Fibroblast of skin of scalp (primary cell): ENCODE measurements at regions not wholly inside any gene's neighbourhood (a gene's known extent, or its start where the extent isn't known, plus 50 kb on each side); places are given as distances from the start of the nearest gene placed in this dataset.

ENCODE experiments used
- DNase-seq: peaks from one replicate; pipeline ENCODE4 v3.0.0-alpha.2; 2013

DNA sequence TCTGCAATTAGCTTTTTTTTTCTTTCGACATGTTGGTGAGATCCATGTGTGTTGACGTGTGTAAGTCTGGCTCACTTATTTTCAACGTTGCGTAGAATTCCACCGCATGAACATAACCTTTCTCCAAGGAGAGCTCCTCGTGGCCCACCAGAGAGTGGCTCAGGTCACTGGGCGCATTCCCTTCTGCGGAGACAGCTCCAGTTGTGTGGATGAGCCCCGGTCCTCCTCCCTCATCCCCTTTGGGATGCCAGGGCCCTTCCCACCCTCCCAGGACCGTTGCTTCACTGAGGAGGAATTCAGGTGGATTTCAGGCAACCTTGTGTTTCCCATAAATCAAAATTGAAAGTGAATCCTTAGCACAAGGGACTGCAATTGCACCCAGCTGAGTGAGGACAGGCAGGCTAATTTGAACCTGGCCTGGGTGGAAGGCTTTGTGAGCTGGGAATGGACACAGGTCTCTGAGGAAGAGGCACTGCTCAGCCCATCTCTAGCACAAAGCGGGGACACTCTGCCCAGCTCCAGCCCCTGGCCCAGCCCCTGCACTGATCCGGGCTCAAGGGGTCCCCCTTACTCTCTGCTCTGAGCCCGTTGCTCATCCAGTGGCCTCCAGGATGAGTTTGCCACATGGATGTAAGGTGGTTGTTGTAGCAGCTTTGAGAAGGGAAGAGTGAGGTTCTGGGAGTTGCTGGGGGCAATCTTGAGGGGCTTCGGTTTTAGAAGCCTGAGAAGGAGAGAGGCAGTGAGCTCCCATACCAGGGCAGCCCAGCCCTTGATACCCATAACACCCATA lies 57.8 kb upstream of the HAAO start:
- DNase-seq, result no peak

- DNase-seq, result no peak
Measured at GRCh38 chr2:42849311-42849710, 56.9 kb upstream of the HAAO start.

- no peak for DNase-seq
Measured at GRCh38 chr2:42848726-42849290, 56.4 kb upstream of the HAAO start.

DNA sequence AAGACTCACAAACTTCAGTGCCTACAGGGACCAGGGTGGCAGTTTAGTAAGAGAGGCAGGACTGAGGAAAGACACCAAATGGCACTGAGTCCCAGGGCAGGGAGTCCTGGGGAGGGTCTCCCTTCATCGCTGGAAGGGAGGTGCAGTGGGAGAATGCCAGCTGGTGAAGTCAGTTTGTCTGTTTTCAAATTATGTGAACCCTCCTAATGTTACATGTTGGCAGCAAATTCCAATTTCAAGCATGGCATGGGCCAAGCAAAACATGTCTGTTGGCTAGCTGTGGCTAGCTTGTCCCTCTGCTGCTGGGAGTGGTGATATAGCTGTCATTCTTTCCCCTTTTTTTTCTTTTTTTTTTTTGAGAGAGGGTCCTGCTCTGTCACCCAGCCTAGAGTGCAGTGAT lies 55.9 kb upstream of the HAAO start:
- no peak for DNase-seq

GRCh38 chr2:42847596-42848151 lies 55.3 kb upstream of the HAAO start:
- DNase-seq, result no peak

GRCh38 chr2:42846932-42847595 lies 54.7 kb upstream of the HAAO start:
- DNase-seq, result no peak

GRCh38 chr2:42846026-42846425 lies 53.6 kb upstream of the HAAO start:
- DNase-seq, result no peak

DNA sequence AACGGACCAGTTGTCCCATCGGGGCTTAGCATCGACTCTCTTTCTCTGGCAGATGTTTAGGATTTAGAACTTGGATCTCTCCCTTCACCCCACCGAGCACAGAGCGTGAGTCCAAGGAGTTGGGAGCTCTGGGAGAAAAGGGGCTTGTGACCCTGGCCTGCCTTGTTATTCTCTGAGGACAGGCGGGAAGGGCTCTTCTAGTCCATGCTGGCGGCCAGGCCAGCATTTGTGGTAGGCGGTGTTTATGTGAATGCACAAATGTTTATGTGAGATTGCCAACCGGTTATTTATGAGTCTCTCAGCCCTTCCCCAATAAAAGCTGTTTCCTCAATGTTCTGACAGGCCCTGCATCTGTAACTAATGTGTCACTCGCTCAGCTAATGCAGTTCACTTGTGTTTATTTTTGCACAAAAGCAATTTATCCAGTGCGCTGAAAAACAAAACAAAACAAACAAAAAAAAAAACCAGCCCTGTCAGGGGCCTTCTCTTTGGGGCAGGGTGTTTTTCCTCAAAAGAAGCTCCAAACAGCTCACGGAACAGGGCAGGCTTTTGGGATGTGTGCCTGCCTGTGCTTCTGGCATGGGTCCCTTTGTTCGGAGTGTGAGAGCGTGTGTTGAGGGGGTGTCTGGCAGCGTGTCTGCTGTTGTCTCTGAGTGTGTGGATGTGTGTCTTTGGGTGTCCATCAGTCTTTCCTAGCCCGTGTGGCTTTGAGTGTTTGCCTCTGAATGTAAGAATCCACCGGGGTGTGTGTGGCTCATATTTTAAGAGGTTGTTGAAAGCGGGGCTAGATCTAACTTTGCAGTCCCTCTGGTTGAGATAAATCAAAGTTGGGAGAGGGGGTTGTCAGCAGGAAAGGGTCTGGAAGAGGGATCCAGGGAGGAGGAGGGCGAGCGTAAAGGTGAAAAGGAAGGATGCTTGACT lies 52.8 kb upstream of the HAAO start:
- DNase-seq, result no peak

DNA sequence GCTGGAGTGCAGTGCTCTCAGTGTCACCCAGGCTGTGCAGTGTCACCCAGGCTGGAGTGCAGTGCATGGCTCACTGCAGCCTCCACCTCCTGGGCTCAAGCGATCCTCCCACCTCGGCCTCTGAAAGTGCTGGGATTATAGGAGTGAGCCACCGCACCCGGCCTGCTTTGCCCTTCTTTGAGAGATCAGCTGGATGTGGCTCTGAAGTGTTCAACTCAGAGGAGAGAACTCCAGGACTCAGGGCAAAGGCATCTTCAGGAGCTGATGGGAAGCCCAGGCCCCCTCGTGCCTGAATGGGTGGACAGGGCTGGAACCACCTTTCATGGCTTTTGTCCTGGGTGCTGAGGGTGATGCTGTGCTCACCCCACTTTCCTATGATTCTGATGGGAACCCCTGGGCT lies 52.0 kb upstream of the HAAO start:
- DNase-seq, result no peak

DNA sequence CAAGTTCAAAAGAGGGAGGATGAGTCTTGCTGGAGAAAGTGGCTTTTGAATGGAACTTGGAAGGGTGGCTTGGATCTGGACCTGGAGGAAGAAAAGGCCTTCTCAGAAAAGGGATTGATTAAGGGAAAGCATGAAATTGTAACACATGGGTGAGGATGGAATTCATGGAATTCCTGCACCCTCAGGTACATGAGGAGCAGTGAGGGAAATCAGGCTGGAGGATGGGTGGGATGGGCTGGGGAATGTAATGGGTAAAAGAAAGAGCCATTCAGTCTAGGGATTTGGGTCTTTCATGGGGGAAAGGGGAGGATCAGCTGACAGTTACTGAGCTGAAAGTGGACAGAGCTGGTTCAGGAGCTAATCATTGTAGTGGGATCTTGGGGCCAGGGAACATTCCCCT lies 51.2 kb upstream of the HAAO start:
- no peak for DNase-seq

DNA sequence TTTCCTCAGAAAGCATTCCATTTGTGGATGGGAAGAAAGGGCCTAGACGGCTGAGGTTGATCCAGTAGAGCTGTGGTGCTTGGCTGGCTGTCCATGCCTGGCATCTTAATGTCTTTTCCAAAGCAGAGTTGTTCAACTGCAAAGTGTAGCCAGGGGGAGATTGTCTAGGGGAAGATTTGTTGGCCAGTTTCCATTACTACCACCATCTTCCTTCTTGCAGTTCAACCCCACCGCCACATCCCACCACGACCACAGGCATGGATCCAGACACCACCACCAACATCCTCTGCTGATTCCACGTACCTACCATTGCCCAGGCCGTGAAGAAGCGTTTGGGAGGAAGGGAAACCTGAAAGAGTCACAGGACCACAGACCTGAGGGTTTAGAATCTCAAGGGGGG lies 50.7 kb upstream of the HAAO start:
- no peak for DNase-seq

- DNase-seq, result no peak
Measured at GRCh38 chr2:42842466-42842865, 50.1 kb upstream of the HAAO start.
